IMR-90 (cell line): ENCODE measurements at regions not wholly inside any gene's neighbourhood (a gene's known extent, or its start where the extent isn't known, plus 50 kb on each side); places are given as distances from the start of the nearest gene placed in this dataset.

Experiments
- ATAC-seq: fragments of 200-7000 bp; cut with Tn5 transposase; 2 replicates; pipeline ENCODE4 v1.9.1; 2020; ENCODE audit warnings: low read depth, mild to moderate bottlenecking, moderate library complexity
- BruUV-seq: library from RNA; stranded (reverse); fragments of 400-500 nt; replicated peaks from 2 replicates; lab custom pipeline; 2021; lab: Mats Ljungman, UMichigan
- CTCF ChIA-PET: fragments of 300-600 bp; formaldehyde crosslinking; extraction: SDS; loops from one replicate; lab custom pipeline; 2021; ENCODE audit warnings: antibody characterized with exemption; lab: Yijun Ruan, JAX
- POLR2A ChIA-PET: fragments of 300-600 bp; sonication (Branson Sonifier 250); formaldehyde crosslinking; loops from one replicate; lab custom pipeline; 2022; ENCODE audit warnings: antibody characterized with exemption; ENCODE audit not compliant: unreplicated experiment; lab: Charles Lee
- DNase-seq: peaks from one replicate; pipeline ENCODE4 v3.0.0; 2013
- H2AFZ ChIP-seq: replicated peaks from 2 replicates; pipeline ENCODE3; 2013; ENCODE audit warnings: low read length, mild to moderate bottlenecking; ENCODE audit not compliant: poor library complexity
- H2AK5ac ChIP-seq: 2 replicates; pipeline ENCODE4 v1.6.1; 2013; ENCODE audit warnings: low read depth, low read length, inconsistent platforms
- H2AK9ac ChIP-seq: replicated peaks from 2 replicates; pipeline ENCODE3; 2013; ENCODE audit warnings: mild to moderate bottlenecking, low read depth, low read length, moderate library complexity; ENCODE audit not compliant: poor library complexity
- H2BK120ac ChIP-seq: 2 replicates; pipeline ENCODE4 v1.6.1; 2013; ENCODE audit warnings: low read depth, low read length, inconsistent platforms
- H2BK15ac ChIP-seq: 3 replicates; pipeline ENCODE4 v1.6.1; 2013; ENCODE audit warnings: low read depth, low read length, inconsistent platforms
- H2BK20ac ChIP-seq: 2 replicates; pipeline ENCODE4 v1.6.1; 2013; ENCODE audit warnings: low read depth, mild to moderate bottlenecking, inconsistent platforms, low read length, moderate library complexity
- H2BK5ac ChIP-seq: 2 replicates; pipeline ENCODE4 v1.6.1; 2013; ENCODE audit warnings: mild to moderate bottlenecking, low read depth, low read length, inconsistent platforms; ENCODE audit not compliant: poor library complexity, severe bottlenecking
- H3K14ac ChIP-seq: replicated peaks from 2 replicates; pipeline ENCODE4 v1.6.1; 2013; ENCODE audit warnings: low read depth, low read length, inconsistent platforms
- H3K18ac ChIP-seq: 2 replicates; pipeline ENCODE4 v1.6.1; 2013; ENCODE audit warnings: low read depth, low read length, control low read depth
- H3K23ac ChIP-seq: 2 replicates; pipeline ENCODE4 v1.6.1; 2013; ENCODE audit warnings: low read depth, low read length, inconsistent platforms
- H3K27ac ChIP-seq: 2 replicates; pipeline ENCODE4 v1.5.1; 2013; ENCODE audit warnings: mild to moderate bottlenecking, control low read depth, low read length; ENCODE audit not compliant: insufficient read depth
- H3K27me3 ChIP-seq: 2 replicates; pipeline ENCODE4 v1.6.1; 2013; ENCODE audit warnings: low read length; ENCODE audit not compliant: control insufficient read depth, insufficient read depth
- H3K36me3 ChIP-seq: 2 replicates; pipeline ENCODE4 v1.6.1; 2013; ENCODE audit warnings: low read length, mixed read lengths; ENCODE audit not compliant: control insufficient read depth, insufficient read depth
- H3K4ac ChIP-seq: 2 replicates; pipeline ENCODE4 v1.6.1; 2013; ENCODE audit warnings: low read depth, low read length, inconsistent platforms
- H3K4me1 ChIP-seq: 2 replicates; pipeline ENCODE4 v1.6.1; 2013; ENCODE audit warnings: low read length, mixed read lengths; ENCODE audit not compliant: control insufficient read depth, insufficient read depth
- H3K4me2 ChIP-seq: 2 replicates; pipeline ENCODE4 v1.6.1; 2013; ENCODE audit warnings: low read depth, mild to moderate bottlenecking, control low read depth, low read length, moderate library complexity
- H3K4me3 ChIP-seq: 2 replicates; pipeline ENCODE4 v1.5.1; 2013; ENCODE audit warnings: low read depth, mild to moderate bottlenecking, control low read depth, low read length, moderate library complexity; ENCODE audit not compliant: insufficient read depth
- H3K56ac ChIP-seq: 2 replicates; pipeline ENCODE4 v1.6.1; 2013; ENCODE audit warnings: low read length, inconsistent platforms; ENCODE audit not compliant: insufficient read depth; ENCODE audit errors: extremely low read depth
- H3K79me1 ChIP-seq, 2 experiments: 2 replicates each; pipeline ENCODE4 v1.6.1; 2013; ENCODE audit warnings: low read length in 2 of 2, inconsistent platforms in 1 of 2, low read depth in 1 of 2
- H3K9ac ChIP-seq: 2 replicates; pipeline ENCODE4 v1.6.1; 2013; ENCODE audit warnings: low read depth, low read length, control low read depth
- H3K9me1 ChIP-seq: 2 replicates; pipeline ENCODE4 v1.6.1; 2013; ENCODE audit warnings: low read length, inconsistent platforms; ENCODE audit not compliant: insufficient read depth
- H3K9me3 ChIP-seq: 2 replicates; pipeline ENCODE4 v1.6.1; 2013; ENCODE audit warnings: low read length; ENCODE audit not compliant: control insufficient read depth, insufficient read depth
- H4K20me1 ChIP-seq: 2 replicates; pipeline ENCODE4 v1.6.1; 2013; ENCODE audit warnings: low read length, inconsistent platforms; ENCODE audit not compliant: insufficient read depth
- H4K5ac ChIP-seq: 2 replicates; pipeline ENCODE4 v1.6.1; 2013; ENCODE audit warnings: mild to moderate bottlenecking, low read depth, low read length, control low read depth
- H4K8ac ChIP-seq, 2 experiments: 2 replicates each; pipeline ENCODE4 v1.6.1; 2013; ENCODE audit warnings: low read depth in 2 of 2, low read length in 2 of 2, control low read depth in 1 of 2, inconsistent platforms in 1 of 2
- H4K91ac ChIP-seq: 2 replicates; pipeline ENCODE4 v1.6.1; 2013; ENCODE audit warnings: low read depth, low read length, inconsistent platforms; ENCODE audit not compliant: insufficient read depth
- CEBPB ChIP-seq: IDR thresholded peaks from 2 replicates; pipeline ENCODE4 v1.6.1; 2012; ENCODE audit warnings: low read depth, low read length, improper control_type of control experiment
- CHD1 ChIP-seq: IDR thresholded peaks from 2 replicates; pipeline ENCODE4 v1.6.1; 2012; ENCODE audit warnings: low read depth, low read length, improper control_type of control experiment
- FOS ChIP-seq: fragments of 150-350 bp; IDR thresholded peaks from 2 replicates; pipeline ENCODE4 v1.6.1; 2016; ENCODE audit warnings: low read depth, low read length
- MAFK ChIP-seq: IDR thresholded peaks from 2 replicates; pipeline ENCODE4 v1.6.1; 2012; ENCODE audit warnings: low read depth, low read length, improper control_type of control experiment
- MAZ ChIP-seq: IDR thresholded peaks from 2 replicates; pipeline ENCODE4 v1.6.1; 2012; ENCODE audit warnings: low read depth, mild to moderate bottlenecking, low read length, improper control_type of control experiment, moderate library complexity, borderline replicate concordance
- NFE2L2 ChIP-seq: fragments of 150-350 bp; IDR thresholded peaks from 2 replicates; pipeline ENCODE4 v1.6.1; 2016; ENCODE audit warnings: low read depth, mild to moderate bottlenecking, low read length
- RAD21 ChIP-seq: IDR thresholded peaks from 2 replicates; pipeline ENCODE4 v1.6.1; 2012; ENCODE audit warnings: low read length, improper control_type of control experiment
- RFX5 ChIP-seq: IDR thresholded peaks from 2 replicates; pipeline ENCODE4 v1.8.0; 2012; ENCODE audit warnings: low read depth, mild to moderate bottlenecking, low read length, moderate library complexity
- SMC3 ChIP-seq: fragments of 150-350 bp; IDR thresholded peaks from 2 replicates; pipeline ENCODE4 v1.6.1; 2016; ENCODE audit warnings: low read depth, mild to moderate bottlenecking, antibody characterized with exemption, low read length, moderate library complexity
- WGBS, 2 experiments: methylation state at CpG; one replicate each; pipeline versions ENCODE4 v1.1.5 to v1.1.7; 2013; ENCODE audit warnings: missing lambda C conversion rate in 2 of 2; ENCODE audit not compliant: insufficient read length in 1 of 2; ENCODE audit errors: extremely low coverage in 2 of 2; 5-methylcytosine and 5-hydroxymethylcytosine counted together
- dilution Hi-C: fragments of 300-500 bp; cut with HindIII; formaldehyde crosslinking; loops from one replicate; pipeline ENCODE4 v1.14.3; 2018; ENCODE audit warnings: low sequenced_read_pairs; ENCODE audit not compliant: unreplicated experiment
- in situ Hi-C: fragments of 300-500 bp; cut with MboI; formaldehyde crosslinking; loops from 3 replicates; pipeline ENCODE4 v1.14.3; 2019; ENCODE audit warnings: low sequenced_read_pairs, inconsistent platforms, mixed read lengths
- intact Hi-C: fragments of 100-400 bp; cut with micrococcal nuclease; formaldehyde crosslinking; loops from 2 replicates; pipeline ENCODE4 v1.10.0; 2022
- TF ChIP-seq, protein P1 (sequence below): conservative IDR thresholded peaks from 2 replicates; pipeline ENCODE4 v1.5.1; 2012; ENCODE audit warnings: mild to moderate bottlenecking, low read depth, low read length, improper control_type of control experiment
- TF ChIP-seq, protein P2 (sequence below): fragments of 150-350 bp; IDR thresholded peaks from 2 replicates; pipeline ENCODE4 v1.6.1; 2017; ENCODE audit warnings: mild to moderate bottlenecking, antibody characterized with exemption, low read length, low read depth

DNA sequence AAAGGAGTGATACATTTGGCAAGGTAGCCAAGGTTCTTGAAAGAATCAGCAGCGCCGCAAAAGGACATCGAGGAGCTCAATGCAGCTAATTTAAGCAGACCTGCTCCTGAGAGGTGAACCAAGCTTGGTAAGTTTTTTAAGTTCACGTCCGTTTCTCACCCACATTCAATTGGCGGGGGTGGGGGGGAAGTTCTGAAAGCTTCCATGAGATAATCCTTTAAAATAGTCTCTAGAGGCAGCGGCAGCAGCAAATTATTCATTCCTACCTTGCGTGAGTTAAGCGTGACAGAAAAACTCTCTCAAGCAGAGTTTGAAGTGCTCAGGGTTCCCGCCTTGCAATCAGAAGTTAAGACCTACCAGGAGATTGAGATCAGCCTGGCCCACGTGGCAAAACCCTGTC is 97.3 kb upstream of the NHSL1 start:
- H2BK15ac ChIP-seq = peak overlapping the region; percentile 39; the same call in 1 of the 3 replicates
- peaks cover 11% of the 10 kb centered on the region for H3K9me1 ChIP-seq
- 0 out of 2 replicates have a peak overlapping the region, but pooled peaks have one; percentile 17 for H3K23ac ChIP-seq
- no peak overlapping the region for H2BK20ac ChIP-seq
- in situ Hi-C loops = no loop called here
- H3K56ac ChIP-seq = no peak overlapping the region
- H3K4ac ChIP-seq = peak overlapping the region; percentile 49
- H4K91ac ChIP-seq = no peak overlapping the region
- no peak overlapping the region for H2BK5ac ChIP-seq
- no peak overlapping the region for H4K5ac ChIP-seq
- H2AFZ ChIP-seq = no peak overlapping the region
- H4K20me1 ChIP-seq = no peaks in the 10 kb centered on the region
- no peak overlapping the region for H2AK9ac ChIP-seq
- peak overlapping the region in 1 of 2 experiments; percentile 67; a peak in 2 of 4 replicates for H4K8ac ChIP-seq
- dilution Hi-C loops = no loop called here
- no peak overlapping the region for H3K14ac ChIP-seq
- H3K27me3 ChIP-seq = no peaks in the 10 kb centered on the region
- intact Hi-C loops = loop anchor here (10.0 kb wide), 1 partner anchor 768 kb away; no protein-coding TSS in a partner anchor
- 75% methylated on average over 4 of the region's 11 CpGs; no CpG with 5 or more reads in 1 of the 2 experiments for WGBS, 2 experiments
- no peak overlapping the region for H3K27ac ChIP-seq
- DNase-seq (no peak), ATAC-seq (no peak)
- POLR2A ChIA-PET = interaction anchor here (0.6 kb wide), 1 partner anchor 131 kb away, joined by 3 read pairs; no protein-coding TSS in a partner anchor
- no peaks in the 10 kb centered on the region for H3K36me3 ChIP-seq
- TF ChIP-seq MAFK = no peak
- no peak for TF ChIP-seq FOS
- TF ChIP-seq RFX5 = no peak
- no peak for TF ChIP-seq CHD1
- no peak for TF ChIP-seq MAZ
- TF ChIP-seq NFE2L2 = no peak
- no peak for TF ChIP-seq SMC3
- TF ChIP-seq, protein P1, sequence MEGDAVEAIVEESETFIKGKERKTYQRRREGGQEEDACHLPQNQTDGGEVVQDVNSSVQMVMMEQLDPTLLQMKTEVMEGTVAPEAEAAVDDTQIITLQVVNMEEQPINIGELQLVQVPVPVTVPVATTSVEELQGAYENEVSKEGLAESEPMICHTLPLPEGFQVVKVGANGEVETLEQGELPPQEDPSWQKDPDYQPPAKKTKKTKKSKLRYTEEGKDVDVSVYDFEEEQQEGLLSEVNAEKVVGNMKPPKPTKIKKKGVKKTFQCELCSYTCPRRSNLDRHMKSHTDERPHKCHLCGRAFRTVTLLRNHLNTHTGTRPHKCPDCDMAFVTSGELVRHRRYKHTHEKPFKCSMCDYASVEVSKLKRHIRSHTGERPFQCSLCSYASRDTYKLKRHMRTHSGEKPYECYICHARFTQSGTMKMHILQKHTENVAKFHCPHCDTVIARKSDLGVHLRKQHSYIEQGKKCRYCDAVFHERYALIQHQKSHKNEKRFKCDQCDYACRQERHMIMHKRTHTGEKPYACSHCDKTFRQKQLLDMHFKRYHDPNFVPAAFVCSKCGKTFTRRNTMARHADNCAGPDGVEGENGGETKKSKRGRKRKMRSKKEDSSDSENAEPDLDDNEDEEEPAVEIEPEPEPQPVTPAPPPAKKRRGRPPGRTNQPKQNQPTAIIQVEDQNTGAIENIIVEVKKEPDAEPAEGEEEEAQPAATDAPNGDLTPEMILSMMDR = no peak
- TF ChIP-seq CEBPB = no peak
- TF ChIP-seq, protein P2, sequence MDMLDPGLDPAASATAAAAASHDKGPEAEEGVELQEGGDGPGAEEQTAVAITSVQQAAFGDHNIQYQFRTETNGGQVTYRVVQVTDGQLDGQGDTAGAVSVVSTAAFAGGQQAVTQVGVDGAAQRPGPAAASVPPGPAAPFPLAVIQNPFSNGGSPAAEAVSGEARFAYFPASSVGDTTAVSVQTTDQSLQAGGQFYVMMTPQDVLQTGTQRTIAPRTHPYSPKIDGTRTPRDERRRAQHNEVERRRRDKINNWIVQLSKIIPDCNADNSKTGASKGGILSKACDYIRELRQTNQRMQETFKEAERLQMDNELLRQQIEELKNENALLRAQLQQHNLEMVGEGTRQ = no peak
- no peak for TF ChIP-seq RAD21
- H2BK120ac ChIP-seq = peak overlapping the region; percentile 51
- no peaks in the 10 kb centered on the region for H3K9me3 ChIP-seq
- H3K18ac ChIP-seq = peak overlapping the region; percentile 20; the same call in 1 of the 2 replicates
- peak overlapping the region; percentile 46; the same call in 1 of the 2 replicates for H2AK5ac ChIP-seq
- H3K4me1 ChIP-seq = peaks cover 15% of the 10 kb centered on the region
- H3K4me2 ChIP-seq = peak overlapping the region; percentile 34
- no TSS peak for BruUV-seq
- H3K4me3 ChIP-seq = no peak overlapping the region
- peaks cover 21 to 47% of the 10 kb centered on the region in 2 experiments for H3K79me1 ChIP-seq
- CTCF ChIA-PET = no interaction called here
- H3K9ac ChIP-seq = no peak overlapping the region
